ENCODE measurements at regions not wholly inside any gene's neighbourhood (a gene's known extent, or its start where the extent isn't known, plus 50 kb on each side); places are given as distances from the start of the nearest gene placed in this dataset.

- TF ChIP-seq CTCF (IDR thresholded peaks at IDR 0.05) (no peak), POLR2A (IDR thresholded peaks at IDR 0.05) (no peak)
Observed at GRCh38 chr10:8778713-8779112, 724.2 kb downstream of the GATA3 start.
